ENCODE measurements at regions not wholly inside any gene's neighbourhood (a gene's known extent, or its start where the extent isn't known, plus 50 kb on each side); places are given as distances from the start of the nearest gene placed in this dataset.
A peak's percentile ranks its signal among the peaks of the same experiment; 100 is the strongest.

DNA sequence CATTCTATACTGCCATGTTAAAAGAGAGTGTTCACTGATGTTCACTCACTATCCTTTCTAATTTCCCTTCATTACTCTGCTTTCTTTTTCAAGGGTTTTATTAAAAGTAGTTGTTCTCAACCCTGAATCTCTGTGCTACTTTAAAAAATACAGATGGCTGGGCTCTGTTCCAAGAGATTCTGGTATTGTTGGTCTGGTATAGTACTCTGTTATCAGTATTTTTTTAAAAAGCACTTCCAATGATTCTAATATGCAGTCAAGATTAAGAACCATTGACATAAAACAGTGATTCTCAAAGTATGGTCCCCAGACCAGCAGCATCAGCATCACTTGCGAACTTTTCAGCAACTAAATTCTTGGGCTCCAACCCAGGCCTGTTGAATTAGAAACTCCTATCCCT lies 77.0 kb upstream of the STARD4 start:
- intact Hi-C loops (cut with DNase I) = no loop called here
- Histone ChIP-seq H3K4me1 (no peaks in the 10 kb centered on the region), H3K36me3 (no peaks in the 10 kb centered on the region), H3K27me3 (no peaks in the 10 kb centered on the region), H3K4me3 (no peak overlapping the region), H3K9me3 (no peaks in the 10 kb centered on the region), H3K27ac (no peak overlapping the region)
- DNase-seq (no peak), ATAC-seq (no peak), FAIRE-seq (no peak)
- TF ChIP-seq, protein P1, sequence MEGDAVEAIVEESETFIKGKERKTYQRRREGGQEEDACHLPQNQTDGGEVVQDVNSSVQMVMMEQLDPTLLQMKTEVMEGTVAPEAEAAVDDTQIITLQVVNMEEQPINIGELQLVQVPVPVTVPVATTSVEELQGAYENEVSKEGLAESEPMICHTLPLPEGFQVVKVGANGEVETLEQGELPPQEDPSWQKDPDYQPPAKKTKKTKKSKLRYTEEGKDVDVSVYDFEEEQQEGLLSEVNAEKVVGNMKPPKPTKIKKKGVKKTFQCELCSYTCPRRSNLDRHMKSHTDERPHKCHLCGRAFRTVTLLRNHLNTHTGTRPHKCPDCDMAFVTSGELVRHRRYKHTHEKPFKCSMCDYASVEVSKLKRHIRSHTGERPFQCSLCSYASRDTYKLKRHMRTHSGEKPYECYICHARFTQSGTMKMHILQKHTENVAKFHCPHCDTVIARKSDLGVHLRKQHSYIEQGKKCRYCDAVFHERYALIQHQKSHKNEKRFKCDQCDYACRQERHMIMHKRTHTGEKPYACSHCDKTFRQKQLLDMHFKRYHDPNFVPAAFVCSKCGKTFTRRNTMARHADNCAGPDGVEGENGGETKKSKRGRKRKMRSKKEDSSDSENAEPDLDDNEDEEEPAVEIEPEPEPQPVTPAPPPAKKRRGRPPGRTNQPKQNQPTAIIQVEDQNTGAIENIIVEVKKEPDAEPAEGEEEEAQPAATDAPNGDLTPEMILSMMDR (IDR thresholded peaks at IDR 0.05) = no peak
- WGBS, 2 donors = 83 to 84% methylated on average over 1 of the region's 1 CpG

DNA sequence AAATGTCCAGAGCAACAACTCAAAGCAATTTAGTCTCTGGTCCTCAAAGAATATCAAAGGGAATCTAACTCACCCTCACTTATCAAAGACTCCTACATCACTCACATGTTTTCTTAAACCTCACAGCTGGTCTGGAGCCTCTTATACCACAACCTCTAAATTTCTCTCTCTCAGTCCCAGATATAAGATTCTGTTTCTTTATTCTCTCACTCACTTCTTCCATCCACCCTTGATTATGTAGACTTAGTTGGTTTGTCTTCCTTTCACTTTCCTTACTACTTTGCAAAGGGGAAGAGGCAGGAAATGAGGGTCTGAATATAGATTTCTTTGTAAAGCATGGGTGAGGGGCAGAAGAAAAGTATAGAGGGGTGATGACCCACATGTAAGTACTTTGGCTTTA lies 75.4 kb upstream of the STARD4 start:
- Histone ChIP-seq H3K27ac (no peak overlapping the region), H3K9me3 (no peaks in the 10 kb centered on the region), H3K36me3 (no peaks in the 10 kb centered on the region), H3K27me3 (no peaks in the 10 kb centered on the region), H3K4me1 (no peaks in the 10 kb centered on the region), H3K4me3 (no peak overlapping the region)
- TF ChIP-seq, protein P1 (IDR thresholded peaks at IDR 0.05) = no peak
- DNase-seq (no peak), ATAC-seq (no peak), FAIRE-seq (no peak)
- intact Hi-C loops (cut with DNase I) = no loop called here

DNA sequence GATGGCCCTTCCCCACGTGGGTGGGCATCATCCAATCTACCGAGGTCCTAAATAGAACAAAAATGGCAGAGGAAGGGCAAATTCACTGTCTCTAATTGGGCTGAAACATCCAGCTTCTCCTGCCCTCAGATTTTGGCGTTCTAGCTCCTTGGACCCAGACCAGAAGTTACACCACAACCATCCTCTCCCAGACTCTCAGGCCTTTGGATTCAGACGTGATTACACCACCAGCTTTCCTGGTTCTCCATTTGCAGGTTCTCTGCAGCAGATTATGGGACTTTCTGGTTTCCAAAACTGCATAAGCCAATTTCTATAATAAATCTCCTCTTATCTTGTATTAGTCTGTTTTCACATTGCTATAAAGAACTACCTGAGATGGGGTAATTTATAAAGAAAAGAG lies 73.6 kb upstream of the STARD4 start:
- no peak for DNase-seq
- H3K4me3 ChIP-seq = no peak overlapping the region

DNA sequence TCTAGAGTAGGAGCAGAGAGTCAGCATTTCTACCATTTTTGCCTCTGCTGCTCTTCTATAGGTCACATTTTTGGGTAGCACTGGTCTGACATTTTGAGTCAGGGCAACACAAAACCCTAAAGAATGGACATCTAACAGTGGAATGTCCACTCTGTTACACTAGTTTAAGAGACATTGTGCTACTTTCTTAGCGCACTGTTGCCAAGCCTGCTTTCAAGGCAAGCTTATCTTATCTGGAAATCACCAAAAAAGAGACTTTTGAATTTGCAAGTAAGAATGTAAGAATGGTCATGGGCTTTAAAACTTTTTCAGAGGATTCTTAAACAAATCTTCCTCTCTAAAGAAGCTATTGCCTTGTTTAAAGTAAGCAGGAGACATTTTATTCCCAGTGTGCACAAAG lies 73.0 kb upstream of the STARD4 start:
- Histone ChIP-seq H3K27me3 (no peaks in the 10 kb centered on the region), H3K4me1 (no peaks in the 10 kb centered on the region), H3K36me3 (no peaks in the 10 kb centered on the region), H3K4me3 (no peak overlapping the region), H3K9me3 (no peaks in the 10 kb centered on the region), H3K27ac (no peak overlapping the region)
- ATAC-seq = no peak
- TF ChIP-seq, protein P1 (IDR thresholded peaks at IDR 0.05) = no peak
- 87 to 94% methylated on average over 1 of the region's 1 CpG for WGBS, 2 donors
- no peak for DNase-seq
- intact Hi-C loops (cut with DNase I) = no loop called here
- no peak for FAIRE-seq

More for the DNA sequence above, 73.6 kb upstream of the STARD4 start:
- TF ChIP-seq, protein P1 (IDR thresholded peaks at IDR 0.05) = no peak
- intact Hi-C loops (cut with DNase I) = no loop called here
- H3K27ac ChIP-seq = no peak overlapping the region
- H3K36me3 ChIP-seq = no peaks in the 10 kb centered on the region
- WGBS, 2 donors = 57 to 75% methylated on average over 4 of the region's 4 CpGs
- H3K9me3 ChIP-seq = no peaks in the 10 kb centered on the region
- no peaks in the 10 kb centered on the region for H3K27me3 ChIP-seq
- H3K4me1 ChIP-seq = no peaks in the 10 kb centered on the region
- no peak for FAIRE-seq
- no peak for ATAC-seq

DNA sequence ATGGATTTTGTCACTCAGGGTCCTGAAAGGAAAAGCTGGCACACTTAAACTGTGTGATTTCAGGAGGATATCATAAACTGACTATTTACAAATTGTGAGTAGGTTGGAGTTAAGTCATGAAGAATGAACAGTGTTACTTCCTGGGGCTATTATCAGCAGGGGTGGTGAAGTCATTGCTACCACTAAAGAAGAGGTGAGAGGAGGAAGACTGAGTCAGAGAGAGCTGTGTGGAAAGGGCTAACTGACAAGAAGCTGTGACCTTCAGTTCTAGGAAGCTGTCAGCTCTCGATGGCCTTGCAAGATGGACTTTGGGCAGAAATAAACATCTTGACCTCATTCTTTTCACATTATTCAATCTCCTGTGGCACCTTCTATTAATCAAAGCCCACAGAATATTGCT lies 72.3 kb upstream of the STARD4 start:
- no peak for DNase-seq
- peak in 2 of 4 donors; percentile 46 for ATAC-seq
- H3K27me3 ChIP-seq = no peaks in the 10 kb centered on the region
- no peaks in the 10 kb centered on the region for H3K9me3 ChIP-seq
- no peak for FAIRE-seq
- H3K4me1 ChIP-seq = no peaks in the 10 kb centered on the region
- no peak overlapping the region for H3K27ac ChIP-seq
- TF ChIP-seq, protein P1 (IDR thresholded peaks at IDR 0.05) = no peak
- H3K4me3 ChIP-seq = no peak overlapping the region
- WGBS, 2 donors = 38 to 45% methylated on average over 1 of the region's 1 CpG
- intact Hi-C loops (cut with DNase I) = no loop called here
- no peaks in the 10 kb centered on the region for H3K36me3 ChIP-seq

Data from pancreas (tissue), 10 donors.